Osteoblast (primary cell): ENCODE measurements at regions not wholly inside any gene's neighbourhood (a gene's known extent, or its start where the extent isn't known, plus 50 kb on each side); places are given as distances from the start of the nearest gene placed in this dataset.

Experiments used
- DNase-seq: peaks from one replicate; pipeline ENCODE4 v3.0.0; 2011; ENCODE audit warnings: low spot score, mixed read lengths; ENCODE audit not compliant: insufficient read length; ENCODE audit errors: missing footprints
- H2AFZ ChIP-seq: 2 replicates; pipeline ENCODE4 v1.6.0; 2011; ENCODE audit warnings: mild to moderate bottlenecking, low read length
- H3K27ac ChIP-seq: 2 replicates; pipeline ENCODE4 v1.5.1; 2011; ENCODE audit warnings: mild to moderate bottlenecking, low read depth, low read length, moderate library complexity
- H3K27me3 ChIP-seq: 2 replicates; pipeline ENCODE4 v1.6.0; 2012; ENCODE audit warnings: mild to moderate bottlenecking, control low read depth, inconsistent platforms, low read length, moderate library complexity; ENCODE audit not compliant: insufficient read depth
- H3K36me3 ChIP-seq: 2 replicates; pipeline ENCODE4 v1.5.1; 2011; ENCODE audit warnings: mild to moderate bottlenecking, low read length, control low read depth, moderate library complexity; ENCODE audit not compliant: insufficient read depth
- H3K4me1 ChIP-seq: 2 replicates; pipeline ENCODE4 v1.5.1; 2011; ENCODE audit warnings: mild to moderate bottlenecking, low read length, control low read depth, moderate library complexity; ENCODE audit not compliant: insufficient read depth
- H3K4me2 ChIP-seq: 2 replicates; pipeline ENCODE4 v1.6.0; 2011; ENCODE audit warnings: mild to moderate bottlenecking, low read length; ENCODE audit not compliant: insufficient read depth
- H3K4me3 ChIP-seq: fragments of 200-600 bp; sonication (generic); 3 replicates; pipeline ENCODE4 v1.5.1; 2012; ENCODE audit warnings: mild to moderate bottlenecking, low read length, inconsistent platforms; ENCODE audit not compliant: insufficient read depth
- H3K79me2 ChIP-seq: 2 replicates; pipeline ENCODE4 v1.6.0; 2012; ENCODE audit warnings: mild to moderate bottlenecking, low read length, control low read depth, inconsistent platforms; ENCODE audit not compliant: insufficient read depth
- H3K9me3 ChIP-seq: 2 replicates; pipeline ENCODE4 v1.5.1; 2011; ENCODE audit warnings: low read depth, low read length, control low read depth
- H4K20me1 ChIP-seq: 2 replicates; pipeline ENCODE4 v1.6.0; 2012; ENCODE audit warnings: mild to moderate bottlenecking, low read length, control low read depth; ENCODE audit not compliant: insufficient read depth
- TF ChIP-seq, protein P1 (sequence below): IDR thresholded peaks from 2 replicates; pipeline ENCODE4 v1.5.1; 2011; ENCODE audit warnings: mild to moderate bottlenecking, low read depth, low read length, moderate library complexity; ENCODE audit errors: extremely low read depth

DNA sequence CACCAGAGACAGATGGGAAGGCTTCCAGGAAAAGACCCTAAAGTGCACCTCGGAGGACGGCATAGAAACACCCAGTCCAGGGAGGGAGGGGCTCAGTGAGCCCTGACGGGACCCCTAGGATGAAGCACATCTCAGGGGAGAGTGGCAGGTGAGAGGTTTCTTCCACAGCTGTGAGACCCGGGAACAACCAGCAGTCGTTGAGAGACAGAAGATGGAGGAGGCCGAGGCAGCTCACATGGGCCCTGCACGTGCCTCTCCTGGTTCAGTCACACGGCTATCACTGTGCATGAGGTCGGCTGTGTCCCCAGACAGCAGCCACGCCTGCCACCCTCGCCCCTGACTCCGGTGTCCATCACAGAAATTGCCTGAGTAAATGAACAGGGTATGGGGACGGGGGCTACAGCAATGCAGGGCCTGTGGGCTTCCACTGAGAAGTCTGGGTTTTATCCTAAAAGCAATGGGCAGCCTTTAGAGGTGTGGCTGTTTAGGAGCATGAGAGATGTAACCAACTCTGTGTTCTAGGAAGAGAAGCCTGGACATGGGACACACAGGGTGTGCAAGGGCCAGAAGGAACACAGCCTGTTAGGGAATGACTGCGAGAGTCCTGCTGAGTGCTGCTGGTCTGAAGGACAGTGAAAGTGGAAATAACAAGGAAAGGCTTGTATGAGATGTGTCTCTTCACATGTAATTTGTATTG is 102.0 kb downstream of the TMEM18 start:
- H3K36me3 ChIP-seq, result no peaks in the 10 kb centered on the region
- no peak overlapping the region for H3K27ac ChIP-seq
- DNase-seq, result no peak
- no peak overlapping the region for H2AFZ ChIP-seq
- no peaks in the 10 kb centered on the region for H3K4me1 ChIP-seq
- H3K9me3 ChIP-seq, result no peaks in the 10 kb centered on the region
- H3K4me3 ChIP-seq, result no peak overlapping the region
- H3K27me3 ChIP-seq, result no peaks in the 10 kb centered on the region
- no peaks in the 10 kb centered on the region for H4K20me1 ChIP-seq
- H3K4me2 ChIP-seq, result no peak overlapping the region
- no peaks in the 10 kb centered on the region for H3K79me2 ChIP-seq
- TF ChIP-seq, protein P1, sequence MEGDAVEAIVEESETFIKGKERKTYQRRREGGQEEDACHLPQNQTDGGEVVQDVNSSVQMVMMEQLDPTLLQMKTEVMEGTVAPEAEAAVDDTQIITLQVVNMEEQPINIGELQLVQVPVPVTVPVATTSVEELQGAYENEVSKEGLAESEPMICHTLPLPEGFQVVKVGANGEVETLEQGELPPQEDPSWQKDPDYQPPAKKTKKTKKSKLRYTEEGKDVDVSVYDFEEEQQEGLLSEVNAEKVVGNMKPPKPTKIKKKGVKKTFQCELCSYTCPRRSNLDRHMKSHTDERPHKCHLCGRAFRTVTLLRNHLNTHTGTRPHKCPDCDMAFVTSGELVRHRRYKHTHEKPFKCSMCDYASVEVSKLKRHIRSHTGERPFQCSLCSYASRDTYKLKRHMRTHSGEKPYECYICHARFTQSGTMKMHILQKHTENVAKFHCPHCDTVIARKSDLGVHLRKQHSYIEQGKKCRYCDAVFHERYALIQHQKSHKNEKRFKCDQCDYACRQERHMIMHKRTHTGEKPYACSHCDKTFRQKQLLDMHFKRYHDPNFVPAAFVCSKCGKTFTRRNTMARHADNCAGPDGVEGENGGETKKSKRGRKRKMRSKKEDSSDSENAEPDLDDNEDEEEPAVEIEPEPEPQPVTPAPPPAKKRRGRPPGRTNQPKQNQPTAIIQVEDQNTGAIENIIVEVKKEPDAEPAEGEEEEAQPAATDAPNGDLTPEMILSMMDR, result no peak

DNA sequence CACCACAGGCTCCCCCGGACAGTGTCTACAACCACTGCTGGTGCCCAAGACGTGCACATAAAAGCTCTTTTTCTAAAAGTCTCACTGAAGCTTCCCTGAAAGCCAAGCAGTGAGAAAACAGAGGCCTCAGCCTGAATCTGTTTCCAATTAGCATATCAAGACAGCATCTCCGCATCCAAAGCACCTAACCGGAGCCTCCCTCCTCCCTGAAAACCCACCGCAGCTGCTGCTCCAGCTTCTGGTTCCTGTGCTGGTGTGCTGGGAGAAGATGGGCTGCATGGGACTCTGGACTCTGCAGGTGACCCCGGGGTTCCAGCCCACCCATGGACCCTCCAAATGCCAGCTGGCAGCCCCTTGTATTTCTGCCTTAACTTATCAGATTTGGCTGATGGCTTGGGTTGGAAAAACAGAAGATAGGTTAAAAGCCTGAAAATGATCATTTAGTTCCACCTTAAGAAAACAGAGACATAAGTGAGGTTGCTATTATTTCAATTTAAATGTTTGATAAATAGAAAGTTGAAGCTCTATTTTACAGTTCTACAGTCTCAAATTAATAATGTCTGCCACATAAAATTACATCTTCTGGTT is 103.3 kb downstream of the TMEM18 start:
- DNase-seq, result no peak
- no peaks in the 10 kb centered on the region for H3K4me1 ChIP-seq
- H3K27ac ChIP-seq, result no peak overlapping the region
- no peaks in the 10 kb centered on the region for H3K79me2 ChIP-seq
- H4K20me1 ChIP-seq, result no peaks in the 10 kb centered on the region
- H3K9me3 ChIP-seq, result no peaks in the 10 kb centered on the region
- TF ChIP-seq, protein P1, result no peak
- no peak overlapping the region for H3K4me3 ChIP-seq
- no peak overlapping the region for H3K4me2 ChIP-seq
- H3K27me3 ChIP-seq, result no peaks in the 10 kb centered on the region
- no peaks in the 10 kb centered on the region for H3K36me3 ChIP-seq
- no peak overlapping the region for H2AFZ ChIP-seq

DNA sequence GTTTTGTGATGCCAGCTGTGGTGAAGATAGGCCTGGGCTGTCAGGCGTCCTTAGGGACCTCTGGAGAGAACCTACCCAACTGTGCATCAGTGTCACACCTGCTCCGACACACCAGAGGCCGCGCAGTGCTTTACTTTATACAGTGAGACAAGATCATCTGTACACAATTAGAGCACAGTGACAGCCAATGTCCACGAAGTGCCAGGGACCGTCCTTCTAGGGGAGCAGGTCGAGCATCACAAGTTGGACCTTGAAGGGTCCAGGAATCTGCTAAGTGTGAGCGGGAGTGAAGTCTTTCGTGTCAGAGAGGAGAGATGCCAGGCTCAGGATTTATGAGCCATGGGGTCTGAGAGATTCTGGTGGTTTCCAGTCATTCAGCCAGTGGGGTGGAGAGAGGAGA is 104.2 kb downstream of the TMEM18 start:
- H3K4me2 ChIP-seq, result no peak overlapping the region
- H3K4me1 ChIP-seq, result no peaks in the 10 kb centered on the region
- H3K9me3 ChIP-seq, result no peaks in the 10 kb centered on the region
- no peak overlapping the region for H2AFZ ChIP-seq
- H3K79me2 ChIP-seq, result no peaks in the 10 kb centered on the region
- no peak for DNase-seq
- no peaks in the 10 kb centered on the region for H3K27me3 ChIP-seq
- no peaks in the 10 kb centered on the region for H3K36me3 ChIP-seq
- no peak overlapping the region for H3K4me3 ChIP-seq
- TF ChIP-seq, protein P1, result no peak
- H4K20me1 ChIP-seq, result no peaks in the 10 kb centered on the region
- no peak overlapping the region for H3K27ac ChIP-seq

DNA sequence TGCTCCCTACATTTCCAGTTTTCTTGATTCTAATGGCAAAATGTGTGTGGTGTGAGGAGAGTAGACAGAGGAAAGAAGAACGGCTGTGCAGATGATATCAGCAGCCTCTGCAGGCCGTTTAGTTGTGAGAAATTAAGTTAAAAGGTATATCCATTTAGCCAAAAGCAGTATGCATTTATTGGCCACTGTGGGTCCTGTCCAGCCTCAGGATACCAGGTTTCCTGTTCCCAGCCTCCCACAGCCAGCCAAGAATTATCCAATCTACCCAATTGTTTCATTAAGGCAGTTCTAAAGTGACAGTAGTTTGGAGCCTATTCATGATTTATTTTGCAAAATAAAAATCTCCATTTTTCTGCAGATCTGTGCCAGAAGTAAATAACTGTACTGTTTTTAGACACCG is 107.5 kb downstream of the TMEM18 start:
- no peak overlapping the region for H2AFZ ChIP-seq
- TF ChIP-seq, protein P1, result no peak
- H3K79me2 ChIP-seq, result no peaks in the 10 kb centered on the region
- H3K36me3 ChIP-seq, result no peaks in the 10 kb centered on the region
- H3K4me1 ChIP-seq, result no peaks in the 10 kb centered on the region
- H3K4me3 ChIP-seq, result no peak overlapping the region
- H3K27me3 ChIP-seq, result no peaks in the 10 kb centered on the region
- H3K4me2 ChIP-seq, result no peak overlapping the region
- H3K27ac ChIP-seq, result no peak overlapping the region
- no peaks in the 10 kb centered on the region for H3K9me3 ChIP-seq
- no peaks in the 10 kb centered on the region for H4K20me1 ChIP-seq
- DNase-seq, result no peak
